AG09319 (cell line): ENCODE measurements at regions not wholly inside any gene's neighbourhood (a gene's known extent, or its start where the extent isn't known, plus 50 kb on each side); places are given as distances from the start of the nearest gene placed in this dataset.
A peak's percentile ranks its signal among the peaks of the same experiment; 100 is the strongest.

Experiments
- DNase-seq: peaks from one replicate; pipeline ENCODE4 v3.0.0-alpha.2; 2010; ENCODE audit warnings: low read depth; ENCODE audit errors: extremely low read depth
- CTCF ChIP-seq: IDR thresholded peaks from 2 replicates; pipeline ENCODE4 v1.5.1; 2011; ENCODE audit warnings: low read depth, mild to moderate bottlenecking, inconsistent platforms, low read length, moderate library complexity

- TF ChIP-seq CTCF = no peak
- no peak for DNase-seq
These were observed 97.0 kb downstream of the DISP1 start for GRCh38 chr1:222911866-222912265.

- DNase-seq = no peak
- no peak for TF ChIP-seq CTCF
These were observed 97.9 kb downstream of the DISP1 start for GRCh38 chr1:222912730-222913129.

GRCh38 chr1:222914861-222915632, 100.2 kb downstream of the DISP1 start:
- TF ChIP-seq CTCF = peak; percentile 14
- peak; percentile 38 for DNase-seq

GRCh38 chr1:222916100-222916499, 101.3 kb downstream of the DISP1 start:
- no peak for TF ChIP-seq CTCF
- no peak for DNase-seq

- DNase-seq = peak; percentile 27
- TF ChIP-seq CTCF = no peak
These were observed 104.1 kb downstream of the DISP1 start for GRCh38 chr1:222918801-222919477.

- DNase-seq = peak; percentile 30
- TF ChIP-seq CTCF = no peak
These were observed 104.6 kb downstream of the DISP1 start for GRCh38 chr1:222919478-222919865.

- no peak for TF ChIP-seq CTCF
- no peak for DNase-seq
These were observed 105.3 kb downstream of the DISP1 start for GRCh38 chr1:222920169-222920568.
